Astrocyte of the spinal cord (primary cell): ENCODE measurements at regions not wholly inside any gene's neighbourhood (a gene's known extent, or its start where the extent isn't known, plus 50 kb on each side); places are given as distances from the start of the nearest gene placed in this dataset.
A peak's percentile ranks its signal among the peaks of the same experiment; 100 is the strongest.

Experiments used
- DNase-seq: peaks from one replicate; pipeline ENCODE4 v3.0.0; 2011; ENCODE audit warnings: low read depth, low spot score
- H3K4me3 ChIP-seq: 2 replicates; pipeline ENCODE4 v1.5.1; 2011; ENCODE audit warnings: low read depth, mild to moderate bottlenecking, low read length, moderate library complexity
- in situ Hi-C: cut with HindIII; loops from 2 replicates; pipeline ENCODE4 v1.10.0; 2017; ENCODE audit warnings: low sequenced_read_pairs
- TF ChIP-seq, protein P1 (sequence below): IDR thresholded peaks from 2 replicates; pipeline ENCODE4 v1.5.1; 2012; ENCODE audit warnings: low read depth, mild to moderate bottlenecking, low read length, inconsistent platforms

DNA sequence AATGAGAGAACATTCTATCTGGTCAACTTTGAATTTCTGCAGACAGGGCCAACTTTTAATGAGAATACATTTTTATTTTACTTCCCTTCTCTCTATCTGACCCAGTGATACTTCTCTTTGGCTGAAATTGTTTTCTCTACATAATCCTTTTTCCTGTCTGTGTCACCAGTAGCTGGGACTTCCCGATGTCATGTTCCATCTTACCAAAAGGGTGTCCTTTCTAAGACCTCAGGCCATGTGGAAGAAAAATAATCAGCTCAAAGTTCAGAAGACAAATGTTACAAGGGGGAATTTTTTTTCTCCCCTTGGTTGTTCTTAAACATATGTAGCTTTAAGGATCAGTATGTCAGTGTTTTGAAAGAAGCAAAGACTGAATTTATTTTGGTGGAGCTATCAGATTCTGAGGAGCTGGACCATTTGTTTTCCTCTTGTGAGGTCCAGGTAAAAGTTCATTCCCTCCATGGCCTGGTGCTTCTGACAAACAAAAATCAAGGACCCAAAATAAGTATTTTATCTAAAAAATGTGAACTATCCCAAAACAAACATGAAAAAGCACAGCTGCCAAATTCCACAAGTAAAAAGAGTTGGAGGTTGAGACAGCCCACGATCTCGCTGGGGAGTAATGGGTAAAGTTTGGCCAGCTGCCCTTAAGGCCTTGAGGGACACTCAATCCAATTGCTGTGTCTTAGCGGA is 859.4 kb upstream of the NR2F2 start:
- TF ChIP-seq, protein P1, sequence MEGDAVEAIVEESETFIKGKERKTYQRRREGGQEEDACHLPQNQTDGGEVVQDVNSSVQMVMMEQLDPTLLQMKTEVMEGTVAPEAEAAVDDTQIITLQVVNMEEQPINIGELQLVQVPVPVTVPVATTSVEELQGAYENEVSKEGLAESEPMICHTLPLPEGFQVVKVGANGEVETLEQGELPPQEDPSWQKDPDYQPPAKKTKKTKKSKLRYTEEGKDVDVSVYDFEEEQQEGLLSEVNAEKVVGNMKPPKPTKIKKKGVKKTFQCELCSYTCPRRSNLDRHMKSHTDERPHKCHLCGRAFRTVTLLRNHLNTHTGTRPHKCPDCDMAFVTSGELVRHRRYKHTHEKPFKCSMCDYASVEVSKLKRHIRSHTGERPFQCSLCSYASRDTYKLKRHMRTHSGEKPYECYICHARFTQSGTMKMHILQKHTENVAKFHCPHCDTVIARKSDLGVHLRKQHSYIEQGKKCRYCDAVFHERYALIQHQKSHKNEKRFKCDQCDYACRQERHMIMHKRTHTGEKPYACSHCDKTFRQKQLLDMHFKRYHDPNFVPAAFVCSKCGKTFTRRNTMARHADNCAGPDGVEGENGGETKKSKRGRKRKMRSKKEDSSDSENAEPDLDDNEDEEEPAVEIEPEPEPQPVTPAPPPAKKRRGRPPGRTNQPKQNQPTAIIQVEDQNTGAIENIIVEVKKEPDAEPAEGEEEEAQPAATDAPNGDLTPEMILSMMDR, result no peak
- in situ Hi-C loops, result no loop called here
- no peak overlapping the region for H3K4me3 ChIP-seq
- peak; percentile 47 for DNase-seq

DNA sequence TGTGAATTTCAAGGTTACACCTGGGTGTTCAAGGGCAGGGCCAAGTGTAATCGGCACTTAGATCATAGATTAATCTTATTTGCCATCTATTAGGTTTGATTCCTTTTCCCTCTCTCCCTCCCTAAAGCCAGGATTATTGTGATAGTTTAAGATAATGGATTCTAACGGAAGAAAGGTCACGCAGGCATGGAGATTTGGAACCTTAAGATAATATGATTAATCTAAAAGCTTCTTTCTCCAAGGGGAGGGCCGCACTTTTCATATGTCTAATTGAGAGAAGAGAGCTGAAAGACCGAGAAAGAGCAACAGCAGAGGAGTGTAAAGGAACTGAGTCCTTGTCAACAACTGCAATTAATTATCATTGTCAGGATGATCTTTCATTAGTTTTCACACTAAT is 858.8 kb upstream of the NR2F2 start:
- DNase-seq, result no peak
- TF ChIP-seq, protein P1, result no peak
- in situ Hi-C loops, result no loop called here
- no peak overlapping the region for H3K4me3 ChIP-seq

DNA sequence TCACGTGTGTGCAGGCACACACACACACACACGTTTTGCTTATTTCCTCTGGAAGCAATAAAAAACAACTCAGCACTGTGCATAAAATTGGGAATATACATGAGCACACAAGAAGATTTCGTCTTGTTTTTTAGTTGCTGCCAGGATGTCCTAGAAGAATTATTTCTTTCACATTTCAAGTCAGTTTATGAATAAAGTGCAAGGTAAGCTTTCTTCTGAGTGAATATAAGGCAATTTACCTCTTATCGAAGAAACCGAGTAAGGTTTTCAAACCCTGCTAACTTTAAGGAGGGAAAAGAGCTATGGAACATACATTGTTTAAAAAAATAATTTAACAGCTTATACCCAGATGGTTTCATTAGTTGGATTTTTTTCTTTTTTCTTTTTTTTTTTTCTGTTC is 855.4 kb upstream of the NR2F2 start:
- in situ Hi-C loops, result no loop called here
- TF ChIP-seq, protein P1, result no peak

DNA sequence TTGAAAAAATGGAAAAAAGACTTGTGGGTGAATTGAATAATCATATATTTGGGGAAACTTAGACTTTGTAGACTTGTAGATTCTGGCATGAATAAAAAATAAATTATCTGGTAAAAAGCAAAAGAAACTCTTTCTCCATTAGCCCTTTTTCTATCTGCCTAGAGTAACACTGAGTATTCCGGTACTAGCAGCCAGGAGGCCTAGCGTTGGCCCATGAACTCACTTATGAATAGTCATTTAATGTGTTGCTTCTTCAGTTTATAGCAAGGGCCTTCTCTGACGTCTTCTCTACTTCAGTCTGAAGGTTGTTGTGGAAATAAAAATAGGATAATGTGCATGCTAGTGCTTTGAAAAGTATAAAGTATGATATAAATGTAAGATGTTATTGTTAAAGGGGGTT is 851.2 kb upstream of the NR2F2 start:
- in situ Hi-C loops, result no loop called here
- no peak overlapping the region for H3K4me3 ChIP-seq
- TF ChIP-seq, protein P1, result no peak
- DNase-seq, result no peak

More for the DNA sequence above, 855.4 kb upstream of the NR2F2 start:
- no peak for DNase-seq
- H3K4me3 ChIP-seq, result no peak overlapping the region

DNA sequence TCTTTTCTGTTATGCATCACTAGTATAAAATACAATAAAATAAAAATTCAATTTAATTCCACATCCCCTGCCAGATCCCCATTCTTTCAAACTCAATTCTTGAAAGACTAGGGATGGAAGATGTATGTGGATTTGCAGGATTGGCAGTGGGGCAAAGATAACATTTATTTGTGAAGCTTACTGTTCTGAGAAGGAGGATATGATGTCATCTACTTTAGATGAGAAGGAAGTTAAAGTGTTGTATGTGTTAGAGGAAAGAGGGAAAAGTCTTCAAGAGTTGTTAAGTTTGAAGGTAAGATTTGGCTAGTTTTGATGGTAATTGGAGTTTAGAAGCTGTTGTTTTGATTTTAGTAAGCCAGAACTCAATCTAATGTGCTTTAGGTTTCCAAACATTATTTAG is 845.1 kb upstream of the NR2F2 start:
- TF ChIP-seq, protein P1, result no peak
- in situ Hi-C loops, result no loop called here
- no peak overlapping the region for H3K4me3 ChIP-seq
- DNase-seq, result no peak

DNA sequence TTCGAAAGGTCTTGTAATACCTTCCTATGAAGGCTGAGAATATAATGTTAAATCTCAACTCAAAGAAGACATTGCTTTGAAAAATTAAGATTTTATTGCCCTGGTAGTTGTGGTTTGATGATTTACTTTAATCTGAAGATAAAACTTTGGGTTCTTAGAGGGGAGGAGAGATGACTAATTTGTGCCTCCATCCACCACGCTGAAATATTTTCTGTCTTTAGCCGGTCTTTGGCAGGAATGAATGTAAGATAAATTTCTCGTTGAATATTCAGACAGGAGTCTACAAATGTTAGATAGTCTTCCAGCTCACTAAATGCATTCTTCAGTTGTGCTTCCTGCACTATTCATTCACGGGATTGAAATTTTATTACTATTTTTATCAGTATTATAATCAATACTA is 844.3 kb upstream of the NR2F2 start:
- TF ChIP-seq, protein P1, result no peak
- in situ Hi-C loops, result no loop called here
- DNase-seq, result no peak
- H3K4me3 ChIP-seq, result no peak overlapping the region
